Transverse colon (tissue), 3 donors: ENCODE measurements at regions not wholly inside any gene's neighbourhood (a gene's known extent, or its start where the extent isn't known, plus 50 kb on each side); places are given as distances from the start of the nearest gene placed in this dataset.

Experiments
- CTCF ChIP-seq, 5 experiments: fragments of 200-600 bp in 3 of 5; fragments of 450-650 bp in 2 of 5; sonication (generic) in 3 of 5; IDR thresholded peaks; 1 replicate in 2 of 5; 2 replicates in 3 of 5; pipeline ENCODE4 v1.5.1; 2016 to 2017; ENCODE audit warnings: antibody characterized with exemption in 5 of 5, inconsistent platforms in 3 of 5, mild to moderate bottlenecking in 2 of 5, moderate library complexity in 1 of 5
- EP300 ChIP-seq: sonication (generic); formaldehyde crosslinking; IDR thresholded peaks from one replicate; pipeline ENCODE4 v1.6.1; 2017; ENCODE audit warnings: antibody characterized with exemption, low read depth
- POLR2A ChIP-seq: fragments of 450-650 bp; IDR thresholded peaks from one replicate; pipeline ENCODE4 v1.6.1; 2016; ENCODE audit warnings: antibody characterized with exemption, mild to moderate bottlenecking, moderate library complexity

- TF ChIP-seq CTCF (IDR thresholded peaks at IDR 0.05) (no peak), POLR2A (no peak), EP300 (no peak)
Observed at GRCh38 chr1:91585982-91586381, 85.3 kb downstream of the CDC7 start.
